ENCODE measurements at regions not wholly inside any gene's neighbourhood (a gene's known extent, or its start where the extent isn't known, plus 50 kb on each side); places are given as distances from the start of the nearest gene placed in this dataset.

DNA sequence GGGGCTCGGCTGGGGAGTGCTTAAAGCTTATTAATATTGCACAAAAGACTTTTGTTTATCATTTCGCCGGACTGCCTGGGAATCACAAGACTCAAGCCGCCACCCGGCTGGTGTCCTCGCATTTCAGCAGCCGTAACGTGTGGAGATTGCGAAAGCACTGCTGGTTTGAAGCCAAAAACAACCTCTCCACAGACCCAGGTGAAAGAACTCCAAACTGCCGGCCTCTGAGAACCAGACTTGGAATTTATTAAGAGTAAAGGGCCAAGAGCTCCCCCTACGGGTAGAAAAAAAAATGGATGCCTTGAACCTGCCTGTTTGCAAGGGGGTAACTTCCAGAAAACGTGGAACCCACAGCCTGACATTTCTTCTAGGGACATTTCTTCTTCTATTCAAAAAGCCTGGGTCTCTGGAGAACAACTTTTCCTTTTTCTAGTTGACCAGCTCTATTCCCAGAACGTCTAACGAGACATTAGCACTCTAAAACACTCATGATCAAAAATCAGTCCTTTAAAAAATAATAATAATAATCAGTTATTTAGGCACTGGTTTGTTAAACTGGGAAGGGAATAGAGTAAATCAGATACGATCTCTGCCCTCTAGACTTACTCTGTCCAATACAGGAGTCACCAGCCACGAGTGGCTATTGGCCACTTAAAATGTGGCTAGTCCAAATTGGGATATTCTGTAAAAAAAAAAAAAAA is 216.3 kb downstream of the C1D start:
- POLR2A ChIA-PET: no interaction called here
- peaks cover 1% of the 10 kb centered on the region for H3K27me3 Mint-ChIP-seq

DNA sequence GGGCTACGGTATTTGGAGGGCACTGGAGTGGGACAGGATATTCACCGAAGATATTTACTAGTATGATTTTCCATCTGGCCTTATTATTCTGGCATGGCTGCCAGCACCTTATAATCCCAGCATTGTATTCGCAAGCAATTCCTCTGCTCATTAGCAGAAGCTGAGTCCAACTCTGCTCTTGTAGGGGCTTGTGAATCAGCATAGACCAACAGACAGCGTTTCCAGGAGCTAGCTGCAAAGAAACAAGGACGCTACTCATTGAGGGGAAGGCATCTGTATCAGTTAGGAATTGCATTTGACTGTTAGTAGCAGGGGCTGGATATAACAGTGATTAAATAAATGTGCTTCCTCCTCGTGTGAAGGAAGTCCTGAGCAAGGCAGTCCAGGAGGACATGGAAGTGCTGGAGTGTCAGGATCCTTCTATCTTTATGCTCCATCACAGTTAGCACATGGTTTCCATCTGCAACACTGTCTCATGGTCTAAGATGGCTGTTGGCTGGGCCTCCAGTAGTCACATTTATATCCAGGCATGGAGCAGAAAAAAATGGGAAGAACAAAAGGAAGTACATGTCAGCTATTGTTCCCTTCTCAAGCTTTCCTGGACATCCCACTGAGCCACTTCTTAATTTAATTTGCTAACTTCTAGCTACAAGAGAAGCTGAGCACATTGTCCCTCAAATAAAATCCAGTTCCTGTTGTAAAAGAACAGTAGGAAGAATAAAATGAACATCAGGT is 214.1 kb downstream of the C1D start:
- no peaks in the 10 kb centered on the region for H3K9me3 Mint-ChIP-seq
- peaks cover 3% of the 10 kb centered on the region for H3K27me3 Mint-ChIP-seq
- DNase-seq: no peak
- ChIA-PET POLR2A (no interaction called here), CTCF (interaction anchor here (0.6 kb wide), 1 partner anchor 165 kb away, joined by 5 read pairs; no protein-coding TSS in a partner anchor)
- no peaks in the 10 kb centered on the region for H3K4me1 Mint-ChIP-seq
- H3K27ac Mint-ChIP-seq: no peak overlapping the region
- no peak overlapping the region for H3K4me3 Mint-ChIP-seq
- no peaks in the 10 kb centered on the region for H3K36me3 Mint-ChIP-seq (ENCODE audit: low read depth)

More for the DNA sequence above, 216.3 kb downstream of the C1D start:
- H3K36me3 Mint-ChIP-seq (ENCODE audit: low read depth): no peaks in the 10 kb centered on the region
- no peak overlapping the region for H3K4me3 Mint-ChIP-seq
- H3K4me1 Mint-ChIP-seq: no peaks in the 10 kb centered on the region
- no peaks in the 10 kb centered on the region for H3K9me3 Mint-ChIP-seq
- DNase-seq: peak; percentile 20
- no peak overlapping the region for H3K27ac Mint-ChIP-seq
- CTCF ChIA-PET: interaction anchor here (0.6 to 1.4 kb wide), 4 partner anchors 10 to 185 kb away, joined by 3 to 10 read pairs (median 4); no protein-coding TSS in a partner anchor

- H3K36me3 Mint-ChIP-seq (ENCODE audit: low read depth): no peaks in the 10 kb centered on the region
- ChIA-PET CTCF (no interaction called here), POLR2A (no interaction called here)
- no peak for DNase-seq
- H3K27me3 Mint-ChIP-seq: peaks cover 3% of the 10 kb centered on the region
- no peak overlapping the region for H3K4me3 Mint-ChIP-seq
- H3K27ac Mint-ChIP-seq: no peak overlapping the region
- no peaks in the 10 kb centered on the region for H3K9me3 Mint-ChIP-seq
- H3K4me1 Mint-ChIP-seq: no peaks in the 10 kb centered on the region
These were observed 211.8 kb downstream of the C1D start for GRCh38 chr2:67851016-67851415.

- H3K27ac Mint-ChIP-seq: no peak overlapping the region
- no peaks in the 10 kb centered on the region for H3K4me1 Mint-ChIP-seq
- peaks cover 3% of the 10 kb centered on the region for H3K27me3 Mint-ChIP-seq
- POLR2A ChIA-PET: no interaction called here
- CTCF ChIA-PET: no interaction called here
- no peaks in the 10 kb centered on the region for H3K36me3 Mint-ChIP-seq (ENCODE audit: low read depth)
- H3K4me3 Mint-ChIP-seq: no peak overlapping the region
- no peak for DNase-seq
- H3K9me3 Mint-ChIP-seq: no peaks in the 10 kb centered on the region
These were observed 210.6 kb downstream of the C1D start for GRCh38 chr2:67851956-67852824.

GRCh38 chr2:67854103-67854743 is 208.6 kb downstream of the C1D start:
- ChIA-PET CTCF (interaction anchor here (1.1 kb wide), 1 partner anchor 14 kb away, joined by 4 read pairs; no protein-coding TSS in a partner anchor), POLR2A (no interaction called here)
- Mint-ChIP-seq H3K27me3 (peaks cover 3% of the 10 kb centered on the region), H3K36me3 (ENCODE audit: low read depth) (no peaks in the 10 kb centered on the region), H3K9me3 (no peaks in the 10 kb centered on the region), H3K27ac (no peak overlapping the region), H3K4me1 (no peaks in the 10 kb centered on the region), H3K4me3 (no peak overlapping the region)
- DNase-seq: no peak

DNA sequence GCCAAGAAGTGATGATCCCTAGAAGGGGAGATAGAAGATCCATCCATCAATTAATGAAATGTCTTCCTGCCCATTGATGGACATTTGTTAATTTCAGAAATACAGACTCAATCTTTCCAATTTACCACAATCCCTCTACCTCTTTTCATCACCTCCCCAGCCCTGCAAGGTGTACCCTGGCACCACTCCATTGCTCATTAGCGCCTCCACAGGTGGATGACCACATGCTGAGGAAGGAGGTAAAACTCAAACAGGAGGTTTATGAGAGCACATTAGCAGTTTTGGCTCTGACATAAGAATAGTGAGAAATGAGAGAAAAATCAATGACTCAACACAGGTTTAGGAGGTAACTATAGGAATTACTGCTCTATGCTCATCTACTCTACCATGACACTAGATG is 208.0 kb downstream of the C1D start:
- no peaks in the 10 kb centered on the region for H3K36me3 Mint-ChIP-seq (ENCODE audit: low read depth)
- CTCF ChIA-PET: interaction anchor here (1.1 kb wide), 1 partner anchor 15 kb away, joined by 4 read pairs; no protein-coding TSS in a partner anchor
- no peak overlapping the region for H3K27ac Mint-ChIP-seq

GRCh38 chr2:67856866-67857265 is 205.9 kb downstream of the C1D start:
- H3K27me3 Mint-ChIP-seq: no peaks in the 10 kb centered on the region
- DNase-seq: no peak
- POLR2A ChIA-PET: no interaction called here
- no peaks in the 10 kb centered on the region for H3K9me3 Mint-ChIP-seq
- CTCF ChIA-PET: no interaction called here
- H3K4me3 Mint-ChIP-seq: no peak overlapping the region
- no peaks in the 10 kb centered on the region for H3K36me3 Mint-ChIP-seq (ENCODE audit: low read depth)
- no peak overlapping the region for H3K27ac Mint-ChIP-seq
- H3K4me1 Mint-ChIP-seq: no peaks in the 10 kb centered on the region

More for the DNA sequence above, 208.0 kb downstream of the C1D start:
- POLR2A ChIA-PET: no interaction called here
- Mint-ChIP-seq H3K27me3 (peaks cover 3% of the 10 kb centered on the region), H3K9me3 (no peaks in the 10 kb centered on the region), H3K4me3 (no peak overlapping the region), H3K4me1 (no peaks in the 10 kb centered on the region)
- DNase-seq: no peak

- no peak for DNase-seq
- CTCF ChIA-PET: no interaction called here
- no peaks in the 10 kb centered on the region for H3K4me1 Mint-ChIP-seq
- POLR2A ChIA-PET: no interaction called here
- no peaks in the 10 kb centered on the region for H3K9me3 Mint-ChIP-seq
- H3K4me3 Mint-ChIP-seq: no peak overlapping the region
- H3K27me3 Mint-ChIP-seq: peaks cover 2% of the 10 kb centered on the region
- H3K36me3 Mint-ChIP-seq (ENCODE audit: low read depth): no peaks in the 10 kb centered on the region
- H3K27ac Mint-ChIP-seq: no peak overlapping the region
These were observed 205.0 kb downstream of the C1D start for GRCh38 chr2:67857836-67858235.

- no peaks in the 10 kb centered on the region for H3K36me3 Mint-ChIP-seq (ENCODE audit: low read depth)
- peaks cover 2% of the 10 kb centered on the region for H3K27me3 Mint-ChIP-seq
- no peaks in the 10 kb centered on the region for H3K4me1 Mint-ChIP-seq
- ChIA-PET CTCF (no interaction called here), POLR2A (no interaction called here)
- H3K4me3 Mint-ChIP-seq: no peak overlapping the region
- no peak overlapping the region for H3K27ac Mint-ChIP-seq
- no peak for DNase-seq
- H3K9me3 Mint-ChIP-seq: no peaks in the 10 kb centered on the region
These were observed 203.9 kb downstream of the C1D start for GRCh38 chr2:67858886-67859285.

DNA sequence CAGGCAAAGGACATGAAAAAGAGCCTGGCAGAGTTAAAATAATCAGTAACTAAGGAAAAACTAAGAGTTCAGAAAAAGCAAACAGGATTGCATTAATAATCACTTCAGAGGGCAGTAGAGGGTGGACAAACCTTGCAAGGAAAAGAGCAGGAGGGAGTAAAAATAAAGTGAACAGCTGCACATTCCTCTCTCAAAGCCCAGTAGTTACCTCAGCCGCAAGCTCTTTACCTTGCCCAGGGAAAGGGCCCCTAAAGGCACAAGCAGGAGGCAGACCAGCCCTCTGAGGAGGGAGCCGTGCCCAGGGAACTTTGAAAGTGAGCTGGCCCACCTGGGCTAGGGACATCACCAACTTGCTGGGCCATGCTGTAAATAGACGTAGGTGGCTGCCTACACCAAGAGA is 196.9 kb downstream of the C1D start:
- no peaks in the 10 kb centered on the region for H3K36me3 Mint-ChIP-seq (ENCODE audit: low read depth)
- H3K27ac Mint-ChIP-seq: no peak overlapping the region
- H3K27me3 Mint-ChIP-seq: peaks cover 2% of the 10 kb centered on the region
- H3K4me1 Mint-ChIP-seq: no peaks in the 10 kb centered on the region
- ChIA-PET POLR2A (no interaction called here), CTCF (no interaction called here)
- no peak for DNase-seq
- no peaks in the 10 kb centered on the region for H3K9me3 Mint-ChIP-seq
- H3K4me3 Mint-ChIP-seq: no peak overlapping the region

DNA sequence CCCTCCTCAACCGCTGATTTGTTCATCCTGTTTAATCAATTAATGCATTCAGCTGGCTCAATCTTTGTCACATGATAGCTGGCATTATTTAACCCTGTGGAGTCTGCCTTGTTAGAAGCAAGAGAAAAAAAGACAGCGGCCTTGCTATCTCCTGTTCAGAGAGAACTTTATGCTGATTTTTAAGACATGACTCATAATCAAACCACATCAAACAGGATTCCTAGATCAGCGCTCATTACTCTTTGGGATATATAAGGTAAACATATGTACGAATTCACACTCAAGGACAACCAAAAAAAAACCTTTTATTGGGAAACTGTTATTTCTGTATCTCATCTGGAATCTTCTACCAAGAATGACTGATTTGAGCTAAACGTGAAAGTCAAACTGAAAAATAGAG is 195.1 kb downstream of the C1D start:
- DNase-seq: no peak
- H3K9me3 Mint-ChIP-seq: no peaks in the 10 kb centered on the region
- CTCF ChIA-PET: no interaction called here
- H3K4me3 Mint-ChIP-seq: no peak overlapping the region
- H3K27me3 Mint-ChIP-seq: peaks cover 3% of the 10 kb centered on the region
- H3K27ac Mint-ChIP-seq: no peak overlapping the region
- H3K36me3 Mint-ChIP-seq (ENCODE audit: low read depth): no peaks in the 10 kb centered on the region
- H3K4me1 Mint-ChIP-seq: no peaks in the 10 kb centered on the region
- POLR2A ChIA-PET: no interaction called here

- no peaks in the 10 kb centered on the region for H3K36me3 Mint-ChIP-seq (ENCODE audit: low read depth)
- ChIA-PET POLR2A (no interaction called here), CTCF (no interaction called here)
- no peaks in the 10 kb centered on the region for H3K4me1 Mint-ChIP-seq
- no peak overlapping the region for H3K4me3 Mint-ChIP-seq
- no peak for DNase-seq
- no peak overlapping the region for H3K27ac Mint-ChIP-seq
- H3K27me3 Mint-ChIP-seq: peaks cover 3% of the 10 kb centered on the region
- H3K9me3 Mint-ChIP-seq: no peaks in the 10 kb centered on the region
These were observed 191.0 kb downstream of the C1D start for GRCh38 chr2:67871686-67872412.
